Neural cell (in vitro differentiated cells): ENCODE measurements at regions not wholly inside any gene's neighbourhood (a gene's known extent, or its start where the extent isn't known, plus 50 kb on each side); places are given as distances from the start of the nearest gene placed in this dataset.

Source experiments
- H2AFZ ChIP-seq: fragments of 200-600, 300-800 bp; sonication (generic), shearing (Covaris generic); 2 replicates; pipeline ENCODE4 v1.6.0; 2014; ENCODE audit warnings: low read depth, mild to moderate bottlenecking, antibody characterized with exemption, low read length, moderate library complexity
- H3F3A ChIP-seq: fragments of 200-600 bp; shearing (Covaris generic); 2 replicates; pipeline ENCODE4 v1.6.1; 2016; ENCODE audit warnings: mild to moderate bottlenecking, moderate library complexity, mixed read lengths, antibody characterized with exemption, low read length; ENCODE audit not compliant: insufficient read depth, poor library complexity, severe bottlenecking
- H3K27ac ChIP-seq: fragments of 200-600, 300-800 bp; sonication (generic), shearing (Covaris generic); 2 replicates; pipeline ENCODE4 v1.5.1; 2014; ENCODE audit warnings: mild to moderate bottlenecking, low read length, moderate library complexity
- H3K27me3 ChIP-seq: fragments of 300-800, 200-600 bp; sonication (generic), shearing (Covaris generic); 2 replicates; pipeline ENCODE4 v1.6.0; 2014; ENCODE audit warnings: mild to moderate bottlenecking, low read depth, low read length, moderate library complexity; ENCODE audit not compliant: insufficient read depth
- H3K36me3 ChIP-seq: fragments of 300-800, 200-600 bp; sonication (generic), shearing (Covaris generic); 2 replicates; pipeline ENCODE4 v1.5.1; 2014; ENCODE audit warnings: mild to moderate bottlenecking, antibody characterized with exemption, low read length, moderate library complexity; ENCODE audit not compliant: insufficient read depth
- H3K4me2 ChIP-seq: fragments of 300-800, 200-600 bp; sonication (generic), shearing (Covaris generic); 2 replicates; pipeline ENCODE4 v1.6.0; 2014; ENCODE audit warnings: mild to moderate bottlenecking, low read length
- H3K4me3 ChIP-seq: fragments of 300-800, 200-600 bp; sonication (generic), shearing (Covaris generic); 2 replicates; pipeline ENCODE4 v1.5.1; 2014; ENCODE audit warnings: mild to moderate bottlenecking, low read length, moderate library complexity
- H3K79me2 ChIP-seq: fragments of 200-600 bp; shearing (Covaris generic); replicated peaks from 2 replicates; pipeline ENCODE4 v1.6.0; 2014; ENCODE audit warnings: mild to moderate bottlenecking, low read length, moderate library complexity; ENCODE audit not compliant: insufficient read depth
- H3K9ac ChIP-seq: fragments of 300-800, 200-600 bp; sonication (generic), shearing (Covaris generic); 2 replicates; pipeline ENCODE4 v1.6.1; 2016; ENCODE audit warnings: mild to moderate bottlenecking, low read length, mixed read lengths
- H3K9me2 ChIP-seq: fragments of 200-600 bp; shearing (Covaris generic); 2 replicates; pipeline ENCODE4 v1.6.1; 2016; ENCODE audit warnings: mild to moderate bottlenecking, low read length, mixed read lengths; ENCODE audit not compliant: insufficient read depth
- H3K9me3 ChIP-seq: fragments of 200-600, 300-800 bp; sonication (generic), shearing (Covaris generic); 2 replicates; pipeline ENCODE4 v1.6.1; 2016; ENCODE audit warnings: mild to moderate bottlenecking, mixed run types, low read length, moderate library complexity, mixed read lengths
- H4K20me1 ChIP-seq: fragments of 200-600 bp; shearing (Covaris generic); 2 replicates; pipeline ENCODE4 v1.6.1; 2016; ENCODE audit warnings: mild to moderate bottlenecking, mixed run types; ENCODE audit not compliant: insufficient read depth
- EP300 ChIP-seq: fragments of 450-650 bp; conservative IDR thresholded peaks from 2 replicates; pipeline ENCODE4 v1.6.1; 2014; ENCODE audit warnings: antibody characterized with exemption, mild to moderate bottlenecking, moderate library complexity; ENCODE audit not compliant: poor library complexity, severe bottlenecking
- EZH2 ChIP-seq: fragments of 200-600, 300-800 bp; shearing (Covaris generic), sonication (generic); IDR thresholded peaks from 2 replicates; pipeline ENCODE4 v1.6.1; 2014; ENCODE audit warnings: antibody characterized with exemption, low read length, borderline replicate concordance, mild to moderate bottlenecking; ENCODE audit not compliant: insufficient read depth, poor library complexity, severe bottlenecking
- MXI1 ChIP-seq: fragments of 450-650 bp; conservative IDR thresholded peaks from 2 replicates; pipeline ENCODE4 v1.6.1; 2014; ENCODE audit warnings: antibody characterized with exemption, mild to moderate bottlenecking; ENCODE audit not compliant: poor library complexity, severe bottlenecking
- POLR2AphosphoS5 ChIP-seq: IDR thresholded peaks from 2 replicates; pipeline ENCODE4 v1.6.1; 2012
- RAD21 ChIP-seq: fragments of 450-650 bp; conservative IDR thresholded peaks from 2 replicates; pipeline ENCODE4 v1.6.1; 2014; ENCODE audit warnings: antibody characterized with exemption, mild to moderate bottlenecking, moderate library complexity
- SMC3 ChIP-seq: fragments of 450-650 bp; conservative IDR thresholded peaks from 2 replicates; pipeline ENCODE4 v1.6.1; 2014; ENCODE audit warnings: antibody characterized with exemption, mild to moderate bottlenecking, moderate library complexity; ENCODE audit not compliant: poor library complexity
- TAF1 ChIP-seq: IDR thresholded peaks from 2 replicates; pipeline ENCODE4 v1.6.1; 2012; ENCODE audit warnings: low read depth
- TF ChIP-seq, protein P1 (sequence below): IDR thresholded peaks from 2 replicates; pipeline ENCODE4 v1.6.1; 2012; ENCODE audit warnings: borderline replicate concordance
- TF ChIP-seq, protein P2 (sequence below): fragments of 450-650 bp; IDR thresholded peaks from 2 replicates; pipeline ENCODE4 v1.5.1; 2014; ENCODE audit warnings: antibody characterized with exemption, mild to moderate bottlenecking, moderate library complexity; ENCODE audit not compliant: poor library complexity, severe bottlenecking

DNA sequence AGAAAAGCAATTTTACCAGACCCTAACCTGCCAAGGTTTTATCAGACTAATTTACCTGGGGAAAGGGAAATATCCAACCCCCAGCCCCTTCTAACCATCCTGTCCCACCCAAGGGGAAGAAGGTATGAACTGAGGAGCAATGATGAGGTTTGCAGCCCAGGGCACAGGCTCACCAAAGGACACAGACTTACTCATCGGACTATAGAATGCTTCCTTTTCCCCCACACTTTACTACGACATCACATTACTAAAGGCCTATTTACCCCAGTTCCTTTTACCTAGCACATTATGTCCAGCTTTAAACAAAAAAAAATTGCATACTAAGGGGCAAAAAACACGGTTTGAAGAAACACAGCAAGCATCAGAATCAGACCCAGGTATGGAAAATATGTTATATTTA lies 94.1 kb upstream of the FST start:
- H3K4me2 ChIP-seq, result no peak overlapping the region
- H3K27me3 ChIP-seq, result no peaks in the 10 kb centered on the region
- no peaks in the 10 kb centered on the region for H4K20me1 ChIP-seq
- no peak overlapping the region for H3K9ac ChIP-seq
- no peaks in the 10 kb centered on the region for H3K9me2 ChIP-seq
- H3K36me3 ChIP-seq, result no peaks in the 10 kb centered on the region
- H3K27ac ChIP-seq, result no peak overlapping the region
- H3K9me3 ChIP-seq, result no peaks in the 10 kb centered on the region
- TF ChIP-seq MXI1 (no peak), EZH2 (no peak), POLR2AphosphoS5 (no peak), TAF1 (no peak), RAD21 (no peak)
- TF ChIP-seq, protein P1, sequence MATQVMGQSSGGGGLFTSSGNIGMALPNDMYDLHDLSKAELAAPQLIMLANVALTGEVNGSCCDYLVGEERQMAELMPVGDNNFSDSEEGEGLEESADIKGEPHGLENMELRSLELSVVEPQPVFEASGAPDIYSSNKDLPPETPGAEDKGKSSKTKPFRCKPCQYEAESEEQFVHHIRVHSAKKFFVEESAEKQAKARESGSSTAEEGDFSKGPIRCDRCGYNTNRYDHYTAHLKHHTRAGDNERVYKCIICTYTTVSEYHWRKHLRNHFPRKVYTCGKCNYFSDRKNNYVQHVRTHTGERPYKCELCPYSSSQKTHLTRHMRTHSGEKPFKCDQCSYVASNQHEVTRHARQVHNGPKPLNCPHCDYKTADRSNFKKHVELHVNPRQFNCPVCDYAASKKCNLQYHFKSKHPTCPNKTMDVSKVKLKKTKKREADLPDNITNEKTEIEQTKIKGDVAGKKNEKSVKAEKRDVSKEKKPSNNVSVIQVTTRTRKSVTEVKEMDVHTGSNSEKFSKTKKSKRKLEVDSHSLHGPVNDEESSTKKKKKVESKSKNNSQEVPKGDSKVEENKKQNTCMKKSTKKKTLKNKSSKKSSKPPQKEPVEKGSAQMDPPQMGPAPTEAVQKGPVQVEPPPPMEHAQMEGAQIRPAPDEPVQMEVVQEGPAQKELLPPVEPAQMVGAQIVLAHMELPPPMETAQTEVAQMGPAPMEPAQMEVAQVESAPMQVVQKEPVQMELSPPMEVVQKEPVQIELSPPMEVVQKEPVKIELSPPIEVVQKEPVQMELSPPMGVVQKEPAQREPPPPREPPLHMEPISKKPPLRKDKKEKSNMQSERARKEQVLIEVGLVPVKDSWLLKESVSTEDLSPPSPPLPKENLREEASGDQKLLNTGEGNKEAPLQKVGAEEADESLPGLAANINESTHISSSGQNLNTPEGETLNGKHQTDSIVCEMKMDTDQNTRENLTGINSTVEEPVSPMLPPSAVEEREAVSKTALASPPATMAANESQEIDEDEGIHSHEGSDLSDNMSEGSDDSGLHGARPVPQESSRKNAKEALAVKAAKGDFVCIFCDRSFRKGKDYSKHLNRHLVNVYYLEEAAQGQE, result no peak
- TF ChIP-seq, protein P2, sequence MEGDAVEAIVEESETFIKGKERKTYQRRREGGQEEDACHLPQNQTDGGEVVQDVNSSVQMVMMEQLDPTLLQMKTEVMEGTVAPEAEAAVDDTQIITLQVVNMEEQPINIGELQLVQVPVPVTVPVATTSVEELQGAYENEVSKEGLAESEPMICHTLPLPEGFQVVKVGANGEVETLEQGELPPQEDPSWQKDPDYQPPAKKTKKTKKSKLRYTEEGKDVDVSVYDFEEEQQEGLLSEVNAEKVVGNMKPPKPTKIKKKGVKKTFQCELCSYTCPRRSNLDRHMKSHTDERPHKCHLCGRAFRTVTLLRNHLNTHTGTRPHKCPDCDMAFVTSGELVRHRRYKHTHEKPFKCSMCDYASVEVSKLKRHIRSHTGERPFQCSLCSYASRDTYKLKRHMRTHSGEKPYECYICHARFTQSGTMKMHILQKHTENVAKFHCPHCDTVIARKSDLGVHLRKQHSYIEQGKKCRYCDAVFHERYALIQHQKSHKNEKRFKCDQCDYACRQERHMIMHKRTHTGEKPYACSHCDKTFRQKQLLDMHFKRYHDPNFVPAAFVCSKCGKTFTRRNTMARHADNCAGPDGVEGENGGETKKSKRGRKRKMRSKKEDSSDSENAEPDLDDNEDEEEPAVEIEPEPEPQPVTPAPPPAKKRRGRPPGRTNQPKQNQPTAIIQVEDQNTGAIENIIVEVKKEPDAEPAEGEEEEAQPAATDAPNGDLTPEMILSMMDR, result no peak
- H2AFZ ChIP-seq, result no peak overlapping the region
- no peaks in the 10 kb centered on the region for H3F3A ChIP-seq
- H3K79me2 ChIP-seq, result no peaks in the 10 kb centered on the region
- H3K4me3 ChIP-seq, result no peak overlapping the region

DNA sequence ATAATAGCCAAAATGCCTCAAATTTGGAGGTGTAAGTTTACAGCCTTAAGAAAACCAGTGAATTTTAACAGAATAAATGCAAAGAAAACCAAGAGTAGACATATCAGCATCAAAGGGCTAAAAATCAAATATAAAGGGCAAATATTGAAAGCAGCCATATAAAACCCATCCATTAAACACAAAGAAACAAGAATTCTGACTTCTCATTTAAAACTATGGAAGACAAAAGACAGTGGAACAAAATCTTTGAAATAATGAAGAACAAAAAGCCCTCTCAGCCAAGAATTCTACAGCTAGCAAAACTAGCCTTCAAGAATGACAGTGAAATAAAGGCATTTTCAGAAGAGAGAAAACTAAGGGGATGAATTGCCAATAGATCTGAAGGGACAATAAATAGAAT lies 91.3 kb upstream of the FST start:
- no peak overlapping the region for H3K4me2 ChIP-seq
- no peak overlapping the region for H2AFZ ChIP-seq
- no peaks in the 10 kb centered on the region for H3K9me3 ChIP-seq
- TF ChIP-seq EP300 (no peak), POLR2AphosphoS5 (no peak), EZH2 (no peak), RAD21 (no peak), TAF1 (no peak), SMC3 (no peak), MXI1 (no peak)
- TF ChIP-seq, protein P2, result no peak
- TF ChIP-seq, protein P1, result no peak
- H3K27ac ChIP-seq, result no peak overlapping the region
- no peaks in the 10 kb centered on the region for H4K20me1 ChIP-seq
- no peaks in the 10 kb centered on the region for H3F3A ChIP-seq
- H3K4me3 ChIP-seq, result no peak overlapping the region
- H3K9ac ChIP-seq, result no peak overlapping the region
- H3K79me2 ChIP-seq, result no peaks in the 10 kb centered on the region
- no peaks in the 10 kb centered on the region for H3K36me3 ChIP-seq
- no peaks in the 10 kb centered on the region for H3K27me3 ChIP-seq
- H3K9me2 ChIP-seq, result no peaks in the 10 kb centered on the region
